ENCODE measurements at regions not wholly inside any gene's neighbourhood (a gene's known extent, or its start where the extent isn't known, plus 50 kb on each side); places are given as distances from the start of the nearest gene placed in this dataset.

GRCh38 chr16:86117235-86117634 lies 218.3 kb downstream of the IRF8 start:
- H3K4me3 ChIP-seq (ENCODE audit: low read depth, low read length), result no peak overlapping the region
- TF ChIP-seq CTCF (IDR thresholded peaks at IDR 0.05; ENCODE audit: control insufficient read depth, extremely low read depth, insufficient read depth), result no peak
- DNase-seq (ENCODE audit: low read depth), result no peak

GRCh38 chr16:86117756-86118155 lies 218.8 kb downstream of the IRF8 start:
- no peak overlapping the region for H3K4me3 ChIP-seq (ENCODE audit: low read depth, low read length)
- no peak for DNase-seq (ENCODE audit: low read depth)
- TF ChIP-seq CTCF (IDR thresholded peaks at IDR 0.05; ENCODE audit: control insufficient read depth, extremely low read depth, insufficient read depth), result no peak

- TF ChIP-seq CTCF (IDR thresholded peaks at IDR 0.05; ENCODE audit: control insufficient read depth, extremely low read depth, insufficient read depth), result no peak
- H3K4me3 ChIP-seq (ENCODE audit: low read depth, low read length), result no peak overlapping the region
- no peak for DNase-seq (ENCODE audit: low read depth)
Observed at GRCh38 chr16:86118467-86119307, 219.7 kb downstream of the IRF8 start.

GRCh38 chr16:86120201-86121192 lies 221.5 kb downstream of the IRF8 start:
- no peak overlapping the region for H3K4me3 ChIP-seq (ENCODE audit: low read depth, low read length)
- no peak for DNase-seq (ENCODE audit: low read depth)
- TF ChIP-seq CTCF (IDR thresholded peaks at IDR 0.05; ENCODE audit: control insufficient read depth, extremely low read depth, insufficient read depth), result no peak

GRCh38 chr16:86121374-86122010 lies 222.5 kb downstream of the IRF8 start:
- TF ChIP-seq CTCF (IDR thresholded peaks at IDR 0.05; ENCODE audit: control insufficient read depth, extremely low read depth, insufficient read depth), result no peak

GRCh38 chr16:86122681-86123342 lies 223.8 kb downstream of the IRF8 start:
- no peak for TF ChIP-seq CTCF (IDR thresholded peaks at IDR 0.05; ENCODE audit: control insufficient read depth, extremely low read depth, insufficient read depth)
- no peak for DNase-seq (ENCODE audit: low read depth)
- H3K4me3 ChIP-seq (ENCODE audit: low read depth, low read length), result no peak overlapping the region

More at GRCh38 chr16:86121374-86122010, 222.5 kb downstream of the IRF8 start:
- DNase-seq (ENCODE audit: low read depth), result no peak
- H3K4me3 ChIP-seq (ENCODE audit: low read depth, low read length), result no peak overlapping the region
